ENCODE measurements at regions not wholly inside any gene's neighbourhood (a gene's known extent, or its start where the extent isn't known, plus 50 kb on each side); places are given as distances from the start of the nearest gene placed in this dataset.

DNA sequence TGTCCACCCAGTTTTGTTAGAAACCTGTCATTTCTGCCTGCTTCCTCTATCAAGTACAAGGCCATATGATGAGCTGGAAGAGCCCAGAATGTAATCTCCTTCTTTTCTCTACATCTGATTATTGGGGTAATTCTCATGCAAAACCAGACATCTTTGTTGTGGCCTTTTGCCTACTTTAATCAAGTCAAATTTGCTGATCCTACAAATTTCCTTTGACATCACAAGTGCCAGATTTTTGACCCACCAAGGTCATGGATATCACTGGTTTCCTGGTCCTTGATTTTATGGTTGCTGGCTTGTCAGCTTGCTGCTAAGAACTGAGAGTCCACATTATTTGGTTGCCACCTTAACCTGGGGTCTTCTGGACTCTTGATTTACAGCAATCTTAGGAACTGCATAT is 336.1 kb downstream of the TFEC start:
- no peak overlapping the region for H3K4me3 ChIP-seq (ENCODE audit: low read depth, low read length)
- no peaks in the 10 kb centered on the region for H3K36me3 ChIP-seq (ENCODE audit: control insufficient read depth, insufficient read depth, low read length)
- no peaks in the 10 kb centered on the region for H3K27me3 ChIP-seq (ENCODE audit: control insufficient read depth, insufficient read depth, low read length)
- no peaks in the 10 kb centered on the region for H3K9me3 ChIP-seq (ENCODE audit: control insufficient read depth, insufficient read depth, low read length)
- no peak overlapping the region for H3K9ac ChIP-seq (ENCODE audit: low read depth, low read length)
- H3K4me1 ChIP-seq (ENCODE audit: control insufficient read depth, insufficient read depth, low read length): no peaks in the 10 kb centered on the region

DNA sequence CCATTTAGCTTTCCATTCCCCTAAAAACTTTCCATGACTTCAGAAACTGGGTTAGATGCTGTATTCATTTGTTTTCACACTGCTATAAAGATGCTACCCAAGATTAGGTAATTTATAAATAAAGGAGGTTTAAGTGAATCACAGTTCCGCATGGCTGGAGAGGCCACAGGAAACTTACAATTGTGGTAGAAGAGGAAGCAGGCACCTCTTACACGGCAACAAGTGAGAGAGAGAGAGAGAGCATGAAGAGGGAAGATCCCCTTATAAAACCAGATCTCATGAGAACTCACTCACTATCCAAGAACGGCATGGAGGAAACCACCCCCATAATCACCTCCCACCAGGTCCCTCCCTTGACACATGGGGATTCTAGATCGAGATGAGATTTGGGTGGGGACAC is 336.8 kb downstream of the TFEC start:
- Histone ChIP-seq H3K27me3 (ENCODE audit: control insufficient read depth, insufficient read depth, low read length) (no peaks in the 10 kb centered on the region), H3K4me1 (ENCODE audit: control insufficient read depth, insufficient read depth, low read length) (no peaks in the 10 kb centered on the region), H3K9me3 (ENCODE audit: control insufficient read depth, insufficient read depth, low read length) (no peaks in the 10 kb centered on the region), H3K9ac (ENCODE audit: low read depth, low read length) (no peak overlapping the region), H3K36me3 (ENCODE audit: control insufficient read depth, insufficient read depth, low read length) (no peaks in the 10 kb centered on the region), H3K4me3 (ENCODE audit: low read depth, low read length) (no peak overlapping the region)

DNA sequence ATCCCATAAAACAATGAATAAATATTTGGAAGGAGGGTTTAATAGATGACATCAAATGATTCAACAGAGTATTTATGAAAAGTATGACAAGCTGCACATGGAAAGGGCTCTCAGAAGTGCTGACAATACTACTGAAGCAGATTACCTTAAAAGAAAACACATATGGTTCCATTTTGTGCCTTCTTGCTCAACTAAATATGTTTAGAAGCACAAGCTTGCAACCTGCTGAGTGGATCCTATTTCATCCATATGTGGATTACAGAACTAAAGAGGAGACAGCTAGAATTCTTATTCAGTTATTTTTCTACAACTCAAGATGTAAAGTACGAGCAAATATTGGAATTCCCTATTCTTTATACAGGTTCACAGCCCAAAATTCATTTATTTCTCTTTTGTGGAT is 340.6 kb downstream of the TFEC start:
- H3K4me3 ChIP-seq (ENCODE audit: low read depth, low read length): no peak overlapping the region
- no peaks in the 10 kb centered on the region for H3K4me1 ChIP-seq (ENCODE audit: control insufficient read depth, insufficient read depth, low read length)
- H3K27me3 ChIP-seq (ENCODE audit: control insufficient read depth, insufficient read depth, low read length): no peaks in the 10 kb centered on the region
- no peaks in the 10 kb centered on the region for H3K36me3 ChIP-seq (ENCODE audit: control insufficient read depth, insufficient read depth, low read length)
- no peak overlapping the region for H3K9ac ChIP-seq (ENCODE audit: low read depth, low read length)
- H3K9me3 ChIP-seq (ENCODE audit: control insufficient read depth, insufficient read depth, low read length): no peaks in the 10 kb centered on the region

DNA sequence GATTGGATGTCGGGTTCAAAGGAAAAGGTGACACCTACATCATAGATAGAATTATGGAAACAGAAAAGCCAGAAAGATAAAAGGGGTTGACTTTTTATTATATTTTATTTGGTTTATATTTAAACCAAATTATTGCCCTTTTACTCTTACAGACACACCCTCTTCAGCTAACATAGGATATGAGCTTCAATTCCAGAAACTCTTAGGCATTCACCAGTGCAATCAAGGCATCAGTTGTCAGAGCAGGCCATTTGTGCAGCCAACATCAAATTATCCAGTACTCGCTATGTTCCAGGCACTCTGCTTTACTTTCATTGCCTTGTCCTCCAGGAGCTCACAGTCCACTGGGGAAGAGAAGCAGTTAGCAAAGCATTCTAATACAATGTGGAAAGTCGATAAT is 347.5 kb downstream of the TFEC start:
- Histone ChIP-seq H3K27me3 (ENCODE audit: control insufficient read depth, insufficient read depth, low read length) (no peaks in the 10 kb centered on the region), H3K9me3 (ENCODE audit: control insufficient read depth, insufficient read depth, low read length) (no peaks in the 10 kb centered on the region), H3K4me1 (ENCODE audit: control insufficient read depth, insufficient read depth, low read length) (no peaks in the 10 kb centered on the region), H3K9ac (ENCODE audit: low read depth, low read length) (no peak overlapping the region), H3K36me3 (ENCODE audit: control insufficient read depth, insufficient read depth, low read length) (no peaks in the 10 kb centered on the region), H3K4me3 (ENCODE audit: low read depth, low read length) (no peak overlapping the region)

DNA sequence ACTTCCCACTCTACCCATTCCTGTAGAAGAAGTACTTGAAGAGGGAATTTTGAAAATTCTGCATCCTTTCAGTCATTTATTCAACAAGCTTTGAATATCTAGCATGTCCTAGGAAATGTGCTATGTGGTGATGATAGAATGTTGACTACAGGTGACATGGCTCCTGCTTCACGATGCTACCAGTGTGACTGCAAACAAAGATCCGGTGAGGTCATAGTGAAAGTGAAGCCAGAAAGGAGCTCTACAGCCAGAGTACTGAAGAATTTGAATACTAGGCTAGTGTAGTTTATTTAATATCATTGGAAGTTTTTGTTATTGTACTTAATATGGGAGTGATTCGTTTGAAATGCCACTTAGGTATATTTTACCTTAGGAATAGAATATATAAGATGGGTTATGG is 348.1 kb downstream of the TFEC start:
- no peaks in the 10 kb centered on the region for H3K27me3 ChIP-seq (ENCODE audit: control insufficient read depth, insufficient read depth, low read length)
- no peaks in the 10 kb centered on the region for H3K36me3 ChIP-seq (ENCODE audit: control insufficient read depth, insufficient read depth, low read length)
- H3K4me1 ChIP-seq (ENCODE audit: control insufficient read depth, insufficient read depth, low read length): no peaks in the 10 kb centered on the region
- no peak overlapping the region for H3K4me3 ChIP-seq (ENCODE audit: low read depth, low read length)
- no peaks in the 10 kb centered on the region for H3K9me3 ChIP-seq (ENCODE audit: control insufficient read depth, insufficient read depth, low read length)
- no peak overlapping the region for H3K9ac ChIP-seq (ENCODE audit: low read depth, low read length)

DNA sequence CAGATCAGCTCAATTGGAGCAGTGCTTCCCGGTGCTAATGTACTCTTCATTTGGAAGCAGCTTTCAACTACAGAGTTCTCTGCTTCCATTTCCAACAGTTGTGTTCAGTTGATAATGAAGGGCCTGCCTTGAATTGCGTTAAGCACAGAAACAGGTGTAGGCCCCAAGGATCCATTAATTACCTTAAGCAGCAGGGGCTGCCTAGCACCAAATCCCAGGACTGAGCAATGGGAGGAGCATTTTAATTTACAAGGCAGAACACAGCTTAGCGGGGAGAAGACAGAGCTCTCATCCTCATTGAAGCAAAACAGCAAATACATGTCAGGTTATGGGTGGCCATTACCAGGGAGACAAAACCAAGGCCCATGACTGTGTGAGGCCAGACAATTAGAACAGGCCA is 349.6 kb downstream of the TFEC start:
- Histone ChIP-seq H3K4me1 (ENCODE audit: control insufficient read depth, insufficient read depth, low read length) (no peaks in the 10 kb centered on the region), H3K4me3 (ENCODE audit: low read depth, low read length) (no peak overlapping the region), H3K27me3 (ENCODE audit: control insufficient read depth, insufficient read depth, low read length) (no peaks in the 10 kb centered on the region), H3K9ac (ENCODE audit: low read depth, low read length) (no peak overlapping the region), H3K9me3 (ENCODE audit: control insufficient read depth, insufficient read depth, low read length) (no peaks in the 10 kb centered on the region), H3K36me3 (ENCODE audit: control insufficient read depth, insufficient read depth, low read length) (no peaks in the 10 kb centered on the region)

DNA sequence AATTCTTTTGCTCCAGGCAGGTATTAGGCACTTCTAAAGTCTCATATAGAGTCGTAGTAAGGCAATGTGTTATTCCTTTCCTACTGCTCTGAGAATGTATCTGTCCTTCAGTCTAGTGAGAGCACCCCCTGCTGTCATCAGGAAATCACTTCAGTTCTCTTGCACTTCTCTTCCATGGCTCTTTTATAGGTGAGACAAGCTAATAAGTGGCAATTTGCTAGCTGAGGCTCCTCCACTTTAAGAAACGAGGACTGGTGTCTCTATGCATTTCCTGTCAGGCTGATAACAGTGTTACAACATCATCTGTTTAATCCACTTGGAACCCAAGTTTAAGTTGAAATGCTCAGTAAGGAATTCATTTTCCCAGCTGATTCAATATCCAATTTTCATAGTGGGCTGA is 350.6 kb downstream of the TFEC start:
- H3K4me1 ChIP-seq (ENCODE audit: control insufficient read depth, insufficient read depth, low read length): no peaks in the 10 kb centered on the region
- no peaks in the 10 kb centered on the region for H3K36me3 ChIP-seq (ENCODE audit: control insufficient read depth, insufficient read depth, low read length)
- H3K4me3 ChIP-seq (ENCODE audit: low read depth, low read length): no peak overlapping the region
- no peaks in the 10 kb centered on the region for H3K9me3 ChIP-seq (ENCODE audit: control insufficient read depth, insufficient read depth, low read length)
- H3K27me3 ChIP-seq (ENCODE audit: control insufficient read depth, insufficient read depth, low read length): no peaks in the 10 kb centered on the region
- no peak overlapping the region for H3K9ac ChIP-seq (ENCODE audit: low read depth, low read length)

DNA sequence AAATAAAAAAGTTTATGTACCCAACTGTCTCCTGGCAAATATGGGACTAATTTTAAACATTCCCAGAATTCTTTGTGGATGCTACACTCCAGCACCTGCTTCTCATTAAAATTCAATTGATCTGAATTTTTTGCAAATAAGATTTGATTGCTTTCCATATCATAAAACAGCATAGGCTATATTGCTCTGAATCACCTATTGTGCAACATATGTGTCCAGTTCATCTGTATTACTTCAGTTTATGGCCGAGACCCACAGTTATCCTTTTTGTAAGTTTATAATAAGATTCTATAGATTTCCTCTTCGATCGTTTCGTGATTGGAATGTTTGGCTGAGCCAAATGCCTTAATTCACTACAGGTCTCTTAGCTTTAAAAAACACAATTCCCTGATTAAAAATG is 351.1 kb downstream of the TFEC start:
- Histone ChIP-seq H3K9me3 (ENCODE audit: control insufficient read depth, insufficient read depth, low read length) (no peaks in the 10 kb centered on the region), H3K9ac (ENCODE audit: low read depth, low read length) (no peak overlapping the region), H3K36me3 (ENCODE audit: control insufficient read depth, insufficient read depth, low read length) (no peaks in the 10 kb centered on the region), H3K4me1 (ENCODE audit: control insufficient read depth, insufficient read depth, low read length) (no peaks in the 10 kb centered on the region), H3K4me3 (ENCODE audit: low read depth, low read length) (no peak overlapping the region), H3K27me3 (ENCODE audit: control insufficient read depth, insufficient read depth, low read length) (no peaks in the 10 kb centered on the region)

DNA sequence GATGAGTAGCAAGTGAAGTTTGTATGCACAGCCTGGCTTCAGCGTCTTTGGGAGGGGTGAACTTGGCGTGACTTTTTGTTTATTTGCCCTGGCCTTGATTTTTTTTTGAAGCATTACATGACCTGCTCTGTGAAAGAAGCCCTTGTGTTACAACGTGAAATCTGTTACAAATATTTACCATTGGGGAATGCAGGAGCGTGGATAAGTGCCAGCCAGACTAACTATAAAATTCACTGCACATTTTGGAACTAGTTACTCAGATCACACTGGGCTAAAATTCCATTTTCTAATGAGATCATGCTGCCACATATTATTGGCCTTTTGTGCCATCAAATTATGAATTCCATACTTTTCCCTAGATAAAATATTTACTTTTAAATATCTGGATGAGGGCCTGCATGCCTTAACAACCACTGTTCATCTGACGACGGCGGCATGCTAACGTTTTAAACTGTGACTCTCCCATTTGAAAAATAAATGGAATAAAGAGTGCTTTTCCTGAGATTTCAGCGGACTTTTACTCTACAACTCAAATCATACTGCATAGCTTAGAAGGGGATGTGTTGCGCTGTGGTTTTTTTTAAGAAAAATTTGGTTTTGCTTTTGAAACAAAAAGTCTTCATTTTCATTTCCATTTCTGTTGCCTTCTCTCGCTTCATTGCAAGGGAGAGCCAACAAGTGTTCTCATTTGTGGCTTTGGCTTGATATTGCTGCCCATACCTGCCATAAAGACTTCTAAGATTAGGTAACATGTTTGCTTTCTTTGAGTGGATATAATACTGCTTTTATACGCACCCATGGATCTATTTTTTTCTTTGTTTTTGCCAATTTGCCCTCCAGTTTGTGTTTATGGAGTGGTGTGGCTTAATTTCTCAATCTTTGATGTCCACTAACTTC is 352.2 kb downstream of the TFEC start:
- H3K4me3 ChIP-seq (ENCODE audit: low read depth, low read length): no peak overlapping the region
- no peaks in the 10 kb centered on the region for H3K27me3 ChIP-seq (ENCODE audit: control insufficient read depth, insufficient read depth, low read length)

DNA sequence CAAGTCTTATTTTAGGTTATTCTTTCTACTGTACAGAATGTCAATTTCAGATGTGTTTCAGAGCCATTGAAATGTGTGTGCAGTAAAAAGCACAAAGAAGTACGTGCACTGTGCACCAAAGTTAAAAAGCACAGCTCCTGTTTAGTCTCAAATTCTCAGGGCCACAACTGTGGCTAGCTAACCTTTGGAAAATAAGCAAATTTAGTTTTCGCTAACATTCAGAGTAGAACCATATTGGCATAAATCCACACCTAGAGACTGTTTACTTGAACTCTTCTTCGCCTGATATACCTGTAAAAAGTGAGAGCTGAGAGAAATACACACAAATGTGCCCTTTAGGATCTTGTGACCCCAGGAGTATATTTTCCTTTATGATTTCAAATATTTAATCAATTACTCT is 353.9 kb downstream of the TFEC start:
- no peaks in the 10 kb centered on the region for H3K36me3 ChIP-seq (ENCODE audit: control insufficient read depth, insufficient read depth, low read length)
- H3K9ac ChIP-seq (ENCODE audit: low read depth, low read length): no peak overlapping the region
- no peaks in the 10 kb centered on the region for H3K27me3 ChIP-seq (ENCODE audit: control insufficient read depth, insufficient read depth, low read length)
- H3K4me1 ChIP-seq (ENCODE audit: control insufficient read depth, insufficient read depth, low read length): no peaks in the 10 kb centered on the region
- no peak overlapping the region for H3K4me3 ChIP-seq (ENCODE audit: low read depth, low read length)
- no peaks in the 10 kb centered on the region for H3K9me3 ChIP-seq (ENCODE audit: control insufficient read depth, insufficient read depth, low read length)

More for the DNA sequence above, 352.2 kb downstream of the TFEC start:
- Histone ChIP-seq H3K9ac (ENCODE audit: low read depth, low read length) (no peak overlapping the region), H3K36me3 (ENCODE audit: control insufficient read depth, insufficient read depth, low read length) (no peaks in the 10 kb centered on the region), H3K9me3 (ENCODE audit: control insufficient read depth, insufficient read depth, low read length) (no peaks in the 10 kb centered on the region), H3K4me1 (ENCODE audit: control insufficient read depth, insufficient read depth, low read length) (no peaks in the 10 kb centered on the region)

DNA sequence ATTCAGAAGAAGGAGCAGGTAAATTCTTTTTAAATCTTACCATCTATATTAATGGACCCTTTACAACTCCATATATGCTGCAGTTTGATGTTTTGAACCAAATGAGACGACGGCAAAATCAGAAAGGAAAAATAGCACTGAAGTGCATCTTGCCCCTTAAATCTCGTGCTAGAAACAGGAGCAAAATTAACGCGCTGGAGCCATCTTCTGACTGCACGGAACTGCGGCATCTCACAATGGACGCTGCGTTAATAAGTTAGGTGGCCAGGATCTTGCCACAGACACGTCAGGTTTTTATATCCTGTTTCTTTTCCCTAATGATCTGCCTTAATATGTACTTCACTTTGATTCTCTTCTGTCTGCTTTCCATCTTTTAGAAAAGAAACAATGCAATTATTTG is 354.5 kb downstream of the TFEC start:
- Histone ChIP-seq H3K9me3 (ENCODE audit: control insufficient read depth, insufficient read depth, low read length) (no peaks in the 10 kb centered on the region), H3K9ac (ENCODE audit: low read depth, low read length) (no peak overlapping the region)

DNA sequence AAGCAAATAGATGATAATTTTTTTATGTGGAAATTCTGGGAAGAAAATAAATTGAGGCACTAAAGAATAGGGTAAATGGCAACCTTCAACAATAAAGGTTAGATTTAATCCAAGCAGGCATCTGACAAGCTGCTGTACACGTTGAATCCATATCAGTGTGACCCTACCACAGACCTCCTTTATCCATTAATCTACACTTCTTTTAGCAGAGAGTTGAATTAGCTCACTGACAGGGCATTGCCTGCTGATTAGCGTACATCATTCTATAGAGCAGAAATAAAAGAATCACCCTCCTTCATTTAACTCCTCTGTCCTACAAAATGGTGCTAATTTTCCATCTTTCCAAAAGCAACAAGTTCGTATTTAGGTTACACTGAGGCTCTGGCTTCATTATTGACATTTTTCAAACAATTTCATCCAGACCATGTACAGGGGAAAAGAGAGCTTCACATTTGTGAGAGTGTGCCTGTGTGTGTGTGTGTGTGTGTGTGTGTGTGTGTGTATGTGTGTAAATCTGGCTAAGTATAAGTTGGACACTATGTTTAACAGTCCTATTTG is 356.0 kb downstream of the TFEC start:
- H3K27me3 ChIP-seq (ENCODE audit: control insufficient read depth, insufficient read depth, low read length): no peaks in the 10 kb centered on the region
- H3K4me3 ChIP-seq (ENCODE audit: low read depth, low read length): no peak overlapping the region
- no peaks in the 10 kb centered on the region for H3K36me3 ChIP-seq (ENCODE audit: control insufficient read depth, insufficient read depth, low read length)
- no peaks in the 10 kb centered on the region for H3K4me1 ChIP-seq (ENCODE audit: control insufficient read depth, insufficient read depth, low read length)
- H3K9me3 ChIP-seq (ENCODE audit: control insufficient read depth, insufficient read depth, low read length): no peaks in the 10 kb centered on the region
- no peak overlapping the region for H3K9ac ChIP-seq (ENCODE audit: low read depth, low read length)

More for the DNA sequence above, 354.5 kb downstream of the TFEC start:
- Histone ChIP-seq H3K27me3 (ENCODE audit: control insufficient read depth, insufficient read depth, low read length) (no peaks in the 10 kb centered on the region), H3K4me1 (ENCODE audit: control insufficient read depth, insufficient read depth, low read length) (no peaks in the 10 kb centered on the region), H3K36me3 (ENCODE audit: control insufficient read depth, insufficient read depth, low read length) (no peaks in the 10 kb centered on the region), H3K4me3 (ENCODE audit: low read depth, low read length) (no peak overlapping the region)

Measured in iPS-15b (cell line).